ENCODE measurements at regions not wholly inside any gene's neighbourhood (a gene's known extent, or its start where the extent isn't known, plus 50 kb on each side); places are given as distances from the start of the nearest gene placed in this dataset.

DNA sequence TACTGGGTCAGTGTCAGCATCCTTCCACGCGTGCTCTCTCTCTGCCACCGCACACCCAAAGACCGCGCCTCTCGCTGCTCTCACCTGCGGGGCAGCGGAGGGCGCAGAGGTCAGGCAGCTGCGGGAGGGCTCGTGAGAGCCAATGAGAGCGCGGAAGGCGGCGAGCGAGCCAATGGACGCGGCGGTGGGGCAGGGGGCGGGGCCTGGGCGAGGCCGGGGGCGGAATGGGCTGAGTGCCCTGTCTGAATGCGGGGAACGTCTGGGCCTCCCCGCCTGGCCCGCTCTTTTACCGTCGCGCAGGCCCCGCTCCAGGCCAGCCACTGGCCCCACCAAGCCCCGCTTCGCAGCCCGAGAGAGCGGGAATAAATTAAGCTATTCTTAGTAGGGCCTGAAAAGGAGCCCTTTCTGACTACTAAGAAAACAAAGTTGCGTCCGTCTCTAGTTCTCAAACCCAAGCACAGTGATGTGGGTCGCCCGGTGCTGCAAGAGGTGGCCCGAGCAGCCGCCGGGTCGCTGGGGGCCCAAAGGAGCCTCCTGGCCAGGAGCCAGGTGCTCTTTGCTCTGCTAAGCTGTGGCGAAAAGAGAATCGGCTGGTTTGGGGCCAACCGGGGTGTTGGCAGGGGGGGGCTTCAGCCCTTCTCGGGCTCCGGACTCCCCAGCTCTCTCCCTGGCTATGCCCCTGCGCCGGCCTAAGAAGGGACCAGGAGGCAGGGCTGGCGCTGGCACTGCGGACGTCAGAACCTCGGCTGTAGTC, 81.1 kb upstream of the GLI2 start:
- H3K9me3 ChIP-seq (replicated peaks; ENCODE audit: control insufficient read depth, insufficient read depth, low read depth, low read length): peaks cover 7% of the 10 kb centered on the region
- DNase-seq (ENCODE audit: extremely low read depth in 1 of 4, low spot score in 3 of 4): no peak
- WGBS (ENCODE audit: insufficient coverage, low coverage, missing lambda C conversion rate): 16% methylated on average over 32 of the region's 54 CpGs
- peaks cover 4 to 14% of the 10 kb centered on the region in 2 experiments; a peak in 3 of 5 replicates for H3K27me3 ChIP-seq (ENCODE audit: control insufficient read depth in 2 of 2, insufficient read depth in 2 of 2, low read length in 2 of 2)
- in situ Hi-C loops (cut with MboI) (no loop called here), intact Hi-C loops (cut with micrococcal nuclease) (no loop called here)
- H3K9me1 ChIP-seq (ENCODE audit: control insufficient read depth, insufficient read depth, low read length): no peaks in the 10 kb centered on the region
- FAIRE-seq: no peak
- ChIA-PET CTCF (ENCODE audit: low intra/inter-chr PET ratio) (no interaction called here), POLR2A (no interaction called here)
- H2AFZ ChIP-seq (ENCODE audit: low read depth, low read length): no peak overlapping the region
- H3K27ac ChIP-seq (ENCODE audit: extremely low read depth, low read depth, low read length): no peak overlapping the region
- no peak overlapping the region for H3K4me3 ChIP-seq
- H3K36me3 ChIP-seq (ENCODE audit: control insufficient read depth, insufficient read depth, low read length): no peaks in the 10 kb centered on the region
- BruUV-seq (replicated peaks): no TSS peak
- no peaks in the 10 kb centered on the region for H3K4me1 ChIP-seq (replicated peaks in 1 of 2; ENCODE audit: control insufficient read depth in 2 of 2, insufficient read depth in 2 of 2, low read length in 2 of 2)
- H3K9ac ChIP-seq (ENCODE audit: insufficient read depth in 1 of 2, low read depth in 2 of 2, low read length in 2 of 2): no peak overlapping the region
- ATAC-seq: no peak
- no peaks in the 10 kb centered on the region for H3K79me2 ChIP-seq (ENCODE audit: control insufficient read depth, insufficient read depth, low read length)
- no peak for TF ChIP-seq MAZ (CRISPR knock-in tag; conservative IDR thresholded peaks at IDR 0.05 in 1 of 2, IDR thresholded peaks at IDR 0.05 in 1 of 2)
- peak; percentile 22; the same call in 1 of the 2 replicates for TF ChIP-seq NFIC (IDR thresholded peaks at IDR 0.05)
- no peak overlapping the region for H3K4me2 ChIP-seq (ENCODE audit: insufficient read depth, low read length)
- no peaks in the 10 kb centered on the region for H4K20me1 ChIP-seq (replicated peaks; ENCODE audit: control insufficient read depth, insufficient read depth, low read length)

DNA sequence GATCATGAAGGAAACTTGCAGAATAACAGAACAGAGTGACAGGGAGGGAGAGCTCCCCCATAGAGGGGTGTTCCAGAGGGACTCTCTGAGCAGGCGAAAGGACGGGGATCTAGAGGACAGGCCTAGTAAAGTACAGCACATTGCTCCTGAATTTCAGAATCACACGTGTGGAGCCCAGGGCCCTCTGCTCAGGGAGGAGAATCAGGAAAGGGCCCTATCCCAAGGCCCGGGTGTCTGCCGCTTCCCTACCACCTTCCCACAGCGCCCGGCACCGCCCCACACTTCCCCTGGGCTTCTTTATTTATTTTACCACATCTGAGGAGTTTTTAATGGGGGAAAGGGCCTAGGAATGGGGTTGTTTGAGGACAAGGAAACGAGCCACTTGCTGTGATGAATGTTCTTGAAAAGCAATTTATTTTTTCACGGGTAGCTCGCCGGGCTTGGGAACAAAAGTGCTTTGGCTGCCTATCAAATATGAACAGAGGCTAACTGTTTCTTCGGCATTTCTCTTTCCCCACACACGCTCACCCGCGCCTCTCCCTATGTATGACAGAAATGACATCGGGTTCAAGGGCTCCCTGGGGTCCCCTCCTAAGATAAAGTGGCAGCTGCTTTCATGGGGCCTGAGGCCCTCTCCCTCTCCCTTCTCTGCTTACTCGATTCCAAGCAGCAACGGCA, 79.3 kb upstream of the GLI2 start:
- no peaks in the 10 kb centered on the region for H3K9me1 ChIP-seq (ENCODE audit: control insufficient read depth, insufficient read depth, low read length)
- no peaks in the 10 kb centered on the region for H4K20me1 ChIP-seq (replicated peaks; ENCODE audit: control insufficient read depth, insufficient read depth, low read length)
- no peak overlapping the region for H3K4me3 ChIP-seq
- no peak for ATAC-seq
- H3K27ac ChIP-seq (ENCODE audit: extremely low read depth, low read depth, low read length): no peak overlapping the region
- intact Hi-C loops (cut with micrococcal nuclease) (no loop called here), in situ Hi-C loops (cut with MboI) (no loop called here)
- no peaks in the 10 kb centered on the region for H3K9me3 ChIP-seq (replicated peaks; ENCODE audit: control insufficient read depth, insufficient read depth, low read depth, low read length)
- WGBS (ENCODE audit: insufficient coverage, low coverage, missing lambda C conversion rate): 1% methylated on average over 19 of the region's 19 CpGs
- DNase-seq (ENCODE audit: extremely low read depth in 1 of 4, low spot score in 3 of 4): no peak
- POLR2A ChIA-PET: no interaction called here
- no peak overlapping the region for H2AFZ ChIP-seq (ENCODE audit: low read depth, low read length)
- no peaks in the 10 kb centered on the region for H3K79me2 ChIP-seq (ENCODE audit: control insufficient read depth, insufficient read depth, low read length)
- no TSS peak for BruUV-seq (replicated peaks)
- no peak overlapping the region for H3K9ac ChIP-seq (ENCODE audit: insufficient read depth in 1 of 2, low read depth in 2 of 2, low read length in 2 of 2)
- no peak for FAIRE-seq
- CTCF ChIA-PET (ENCODE audit: low intra/inter-chr PET ratio): no interaction called here
- H3K4me1 ChIP-seq (replicated peaks in 1 of 2; ENCODE audit: control insufficient read depth in 2 of 2, insufficient read depth in 2 of 2, low read length in 2 of 2): no peaks in the 10 kb centered on the region
- H3K4me2 ChIP-seq (ENCODE audit: insufficient read depth, low read length): no peak overlapping the region
- H3K36me3 ChIP-seq (ENCODE audit: control insufficient read depth, insufficient read depth, low read length): no peaks in the 10 kb centered on the region
- H3K27me3 ChIP-seq (ENCODE audit: control insufficient read depth in 2 of 2, insufficient read depth in 2 of 2, low read length in 2 of 2): peaks cover 4 to 24% of the 10 kb centered on the region in 2 experiments; a peak in 3 of 5 replicates
- TF ChIP-seq ETS2 (tag; IDR thresholded peaks at IDR 0.05; ENCODE audit: borderline replicate concordance, poor library complexity, severe bottlenecking) (no peak), HNRNPK (IDR thresholded peaks at IDR 0.05; ENCODE audit: low read depth, low read length, poor library complexity, severe bottlenecking) (no peak), COPS2 (conservative IDR thresholded peaks at IDR 0.05) (no peak), CEBPB (tag; IDR thresholded peaks at IDR 0.05) (no peak), ZNF146 (CRISPR knock-in tag; IDR thresholded peaks at IDR 0.05; ENCODE audit: unreplicated experiment) (no peak), ZNF436 (CRISPR knock-in tag; IDR thresholded peaks at IDR 0.05) (no peak), ZBTB8A (IDR thresholded peaks at IDR 0.05; ENCODE audit: partially characterized antibody) (no peak)
- TF ChIP-seq, protein P1, sequence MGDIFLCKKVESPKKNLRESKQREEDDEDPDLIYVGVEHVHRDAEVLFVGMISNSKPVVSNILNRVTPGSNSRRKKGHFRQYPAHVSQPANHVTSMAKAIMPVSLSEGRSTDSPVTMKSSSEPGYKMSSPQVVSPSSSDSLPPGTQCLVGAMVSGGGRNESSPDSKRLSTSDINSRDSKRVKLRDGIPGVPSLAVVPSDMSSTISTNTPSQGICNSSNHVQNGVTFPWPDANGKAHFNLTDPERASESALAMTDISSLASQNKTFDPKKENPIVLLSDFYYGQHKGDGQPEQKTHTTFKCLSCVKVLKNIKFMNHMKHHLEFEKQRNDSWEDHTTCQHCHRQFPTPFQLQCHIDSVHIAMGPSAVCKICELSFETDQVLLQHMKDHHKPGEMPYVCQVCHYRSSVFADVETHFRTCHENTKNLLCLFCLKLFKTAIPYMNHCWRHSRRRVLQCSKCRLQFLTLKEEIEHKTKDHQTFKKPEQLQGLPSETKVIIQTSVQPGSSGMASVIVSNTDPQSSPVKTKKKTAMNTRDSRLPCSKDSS (IDR thresholded peaks at IDR 0.05; ENCODE audit: low read depth, partially characterized antibody): no peak
